ENCODE measurements at regions not wholly inside any gene's neighbourhood (a gene's known extent, or its start where the extent isn't known, plus 50 kb on each side); places are given as distances from the start of the nearest gene placed in this dataset.

DNA sequence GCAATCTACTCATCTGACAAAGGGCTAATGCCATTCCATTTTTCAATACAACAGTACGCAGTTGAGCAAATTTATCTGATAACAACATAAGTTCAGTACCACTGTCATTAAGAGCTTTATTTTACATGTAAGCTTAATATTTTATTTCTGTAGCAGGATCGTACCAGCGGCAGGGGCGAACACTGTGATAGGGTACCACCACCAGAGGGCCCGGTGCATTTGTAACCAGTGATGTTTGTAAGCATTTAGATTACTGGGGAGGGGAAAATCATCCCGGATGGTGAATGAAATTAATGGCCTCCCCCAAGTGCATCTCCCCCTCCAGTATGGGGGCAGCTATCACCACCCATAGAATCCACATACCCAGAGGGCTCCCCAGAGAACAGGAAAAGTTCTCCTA is 179.0 kb downstream of the ADGRA3 start:
- no peak for DNase-seq (ENCODE audit: low read depth)

DNA sequence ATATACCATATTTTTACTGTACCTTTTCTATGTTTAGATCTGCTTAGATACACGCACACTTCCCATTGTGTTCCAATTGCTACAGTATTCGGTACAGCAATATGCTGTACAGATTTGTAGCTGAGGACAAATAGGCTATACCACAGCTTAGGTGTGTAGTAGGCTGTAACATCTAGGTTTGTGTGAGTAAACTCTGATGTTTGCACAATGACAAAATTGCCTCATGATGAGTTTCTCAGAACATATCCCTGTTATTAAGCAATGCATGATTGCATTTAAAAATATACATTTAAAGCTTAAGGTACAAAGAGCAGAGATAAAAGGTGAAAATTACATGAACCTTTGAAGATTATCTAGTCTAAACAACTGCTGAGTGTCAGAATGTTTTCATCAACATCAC is 181.7 kb downstream of the ADGRA3 start:
- DNase-seq (ENCODE audit: low read depth): no peak

DNA sequence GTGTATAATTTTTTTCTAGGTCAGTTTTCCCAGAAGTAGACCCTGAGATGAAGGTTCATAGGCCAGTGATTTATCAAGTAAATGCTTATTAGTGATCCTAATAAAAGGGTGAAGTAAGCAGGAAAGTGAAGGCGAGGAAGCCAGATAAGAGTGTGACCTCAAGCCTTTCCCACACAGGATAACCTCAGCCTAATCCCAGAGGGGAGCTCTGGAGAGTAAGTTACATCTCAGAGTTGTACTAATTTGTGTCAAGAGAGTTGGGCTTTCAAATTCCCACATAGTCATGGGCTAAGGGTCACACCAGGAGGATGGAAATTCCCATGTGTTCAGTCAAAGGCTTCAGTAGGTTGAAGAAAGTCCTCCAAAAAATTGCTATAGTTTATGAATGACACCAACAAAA is 191.4 kb downstream of the ADGRA3 start:
- DNase-seq (ENCODE audit: low read depth): no peak

DNA sequence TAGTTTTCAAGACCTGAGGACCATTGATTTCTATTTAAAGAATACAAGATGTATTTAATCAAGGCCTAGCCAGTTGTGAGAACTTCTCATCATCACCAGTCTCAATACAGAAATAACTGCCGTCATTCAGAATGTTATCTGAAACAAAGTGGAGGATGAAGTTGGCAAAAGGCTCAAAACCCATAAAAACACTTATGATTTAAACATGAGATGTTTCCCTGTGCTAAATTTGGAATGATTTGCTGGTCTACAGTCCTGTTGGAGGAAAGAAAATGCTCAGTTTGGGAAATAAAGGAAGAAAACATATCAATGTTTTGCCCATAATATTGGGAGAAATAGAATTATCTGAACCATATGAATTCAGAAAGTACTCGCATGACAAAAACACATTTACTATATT is 192.2 kb downstream of the ADGRA3 start:
- no peak for DNase-seq (ENCODE audit: low read depth)

DNA sequence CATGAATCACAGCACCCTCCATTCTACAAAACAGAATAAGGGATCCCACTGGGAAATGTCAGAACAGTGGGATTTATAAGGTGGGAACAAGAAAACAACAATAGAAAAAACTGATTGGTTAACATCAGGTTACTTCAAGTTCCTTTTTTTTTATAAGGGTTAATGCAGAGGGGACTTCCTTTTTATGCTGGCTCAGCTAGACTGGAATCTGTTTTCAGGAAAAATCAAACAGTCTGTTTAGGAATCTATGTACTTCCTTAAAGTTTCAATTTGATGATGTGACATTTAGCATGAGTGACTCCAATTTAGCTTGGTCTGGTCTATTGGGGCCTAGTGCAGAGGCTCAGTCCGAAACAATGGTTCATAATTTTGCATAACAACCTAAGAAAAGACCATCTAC is 192.9 kb downstream of the ADGRA3 start:
- no peak for DNase-seq (ENCODE audit: low read depth)

DNA sequence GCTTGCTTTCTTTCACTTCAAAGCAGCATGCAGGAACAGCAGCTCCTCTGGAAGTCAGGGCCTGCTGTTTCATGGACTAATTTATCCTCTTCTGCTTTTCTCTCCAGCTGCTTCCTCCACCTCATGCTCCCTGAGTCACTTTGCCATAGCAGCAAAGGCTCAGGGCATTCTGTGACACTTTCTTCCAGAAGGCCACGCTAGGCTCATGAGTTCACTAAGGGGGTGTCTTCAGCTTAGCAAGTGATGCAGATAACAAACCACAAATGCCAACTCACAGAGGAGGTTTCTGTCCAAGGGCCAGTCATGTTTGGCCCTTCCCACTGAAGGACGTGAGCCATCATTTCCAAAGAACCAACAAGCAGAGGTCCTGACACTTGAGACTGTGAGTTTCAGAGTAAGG is 200.2 kb downstream of the ADGRA3 start:
- peak; percentile 34 for DNase-seq (ENCODE audit: low read depth)

DNA sequence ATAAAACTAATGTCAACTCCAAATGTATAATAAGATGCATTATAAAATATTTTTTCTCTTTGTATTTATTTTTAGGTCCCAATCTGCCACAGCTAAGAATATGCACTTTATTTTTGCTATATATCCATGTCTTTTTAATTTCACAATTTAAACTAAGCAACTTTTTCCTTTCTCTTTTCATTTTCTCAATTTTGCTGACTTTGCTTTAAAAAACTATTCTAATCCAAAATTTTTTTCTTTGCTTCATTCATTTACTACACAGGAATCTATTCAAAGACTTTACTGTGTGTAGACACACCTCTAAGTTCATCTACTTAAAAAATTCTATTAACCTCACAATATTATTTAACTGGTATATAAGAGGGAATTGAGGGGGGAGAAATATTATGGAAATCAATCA is 201.9 kb downstream of the ADGRA3 start:
- DNase-seq (ENCODE audit: low read depth): no peak

DNA sequence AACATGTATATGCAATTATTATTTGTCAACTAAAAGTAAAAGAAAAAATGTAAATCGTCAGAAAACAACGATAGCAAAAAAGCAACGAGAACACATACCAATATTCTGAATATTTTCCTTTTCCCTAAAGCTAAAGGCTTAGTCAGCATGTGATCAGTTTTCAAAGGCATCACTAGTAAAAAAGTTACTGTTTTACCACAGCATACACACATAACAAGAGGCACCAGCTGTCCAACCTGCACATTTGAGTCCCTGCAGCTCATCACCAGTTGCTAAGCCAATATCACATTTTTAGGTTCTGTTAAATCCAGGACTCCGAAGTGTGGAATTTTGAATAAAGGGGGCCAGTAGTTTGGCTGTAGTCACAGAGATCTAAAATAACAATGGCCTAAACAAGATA is 203.8 kb downstream of the ADGRA3 start:
- DNase-seq (ENCODE audit: low read depth): peak; percentile 30

DNA sequence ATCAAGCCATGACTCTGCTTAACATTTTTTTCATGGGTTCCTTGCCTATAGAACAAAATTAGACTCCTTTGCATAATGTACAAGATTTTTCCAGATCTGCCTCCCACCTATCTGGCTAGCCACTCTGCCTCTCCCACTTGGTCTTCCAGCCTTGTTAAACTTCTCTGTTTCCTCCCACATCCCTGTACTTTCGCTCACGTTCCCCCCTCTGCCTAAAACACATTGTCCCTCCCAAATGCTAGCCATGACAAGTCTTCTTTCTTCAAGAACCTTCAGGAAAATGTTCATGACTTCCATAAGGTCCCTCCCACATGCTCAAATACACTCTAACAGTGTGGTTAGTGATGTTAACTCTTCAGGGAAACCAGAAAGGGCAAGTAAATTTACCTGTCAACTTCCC is 214.6 kb downstream of the ADGRA3 start:
- DNase-seq (ENCODE audit: low read depth): no peak

DNA sequence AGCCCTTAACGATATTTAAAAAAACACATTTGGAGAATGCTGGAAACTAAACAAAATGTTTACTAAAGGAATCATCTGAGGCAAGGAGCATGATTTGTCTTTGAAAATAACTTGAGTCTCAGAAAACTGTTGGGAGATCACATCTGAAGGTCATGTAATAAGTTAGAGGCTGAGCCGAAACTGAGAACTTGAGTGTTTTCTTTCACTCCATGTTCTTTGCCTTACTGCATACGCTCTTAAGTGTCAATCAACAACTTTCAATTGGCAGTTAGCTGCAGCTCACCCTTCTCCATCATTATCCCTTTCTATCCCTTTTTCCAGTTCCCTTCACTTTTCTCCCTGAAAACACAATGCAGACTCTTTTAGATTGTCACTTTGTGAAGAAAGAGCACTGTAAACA is 216.2 kb downstream of the ADGRA3 start:
- DNase-seq (ENCODE audit: low read depth): no peak

DNA sequence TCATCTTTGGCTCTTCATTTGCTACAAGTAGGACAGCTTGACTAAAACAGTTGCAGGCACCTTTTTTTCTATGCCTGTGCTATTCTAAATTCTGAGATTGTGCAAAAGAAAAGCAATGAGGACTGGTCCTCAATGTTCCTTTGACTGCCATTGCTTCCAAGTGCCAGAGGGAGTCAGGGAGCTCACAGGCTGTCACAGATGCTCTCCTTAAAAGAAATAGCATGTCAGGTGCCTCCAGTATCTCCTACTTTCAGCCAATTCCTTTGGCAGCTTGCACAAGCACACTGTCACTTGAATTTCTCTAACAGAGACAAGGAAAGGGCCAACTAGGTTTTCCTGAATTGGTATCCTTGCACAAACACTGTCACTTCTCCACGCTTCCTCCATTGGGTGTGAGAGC is 228.2 kb downstream of the ADGRA3 start:
- no peak for DNase-seq (ENCODE audit: low read depth)

DNA sequence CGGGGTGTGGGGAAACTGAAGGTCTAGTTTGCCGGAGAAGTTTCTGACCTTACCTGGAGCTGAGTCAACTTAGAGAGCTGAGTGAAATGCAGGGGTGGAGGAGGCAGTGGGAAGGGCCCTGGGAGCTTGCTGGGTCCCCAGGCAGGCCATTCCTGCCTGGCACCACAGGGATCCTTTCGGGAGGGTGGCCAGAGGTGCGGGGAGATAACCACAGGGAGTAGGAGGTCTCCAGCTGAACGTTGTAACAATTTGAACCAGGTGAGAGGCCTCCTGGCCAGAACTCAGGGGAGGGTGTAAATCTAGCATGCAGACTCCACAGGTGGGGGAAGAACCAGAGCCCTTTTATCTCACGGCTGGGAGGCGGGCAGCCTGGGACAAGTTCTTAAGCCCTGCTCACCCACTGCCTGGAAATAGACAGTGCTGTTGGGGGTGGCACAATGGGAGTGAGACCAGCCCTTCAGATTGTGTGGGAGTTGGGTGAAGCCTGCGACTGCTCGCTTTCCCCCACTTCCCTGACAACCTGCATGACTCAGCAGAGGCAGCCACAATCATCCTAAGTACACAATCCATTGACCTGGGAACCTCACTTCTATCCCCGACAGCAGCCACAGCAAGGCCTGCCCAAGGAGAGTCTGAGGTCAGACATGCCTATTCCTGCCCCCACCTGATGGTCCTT is 247.4 kb downstream of the ADGRA3 start:
- DNase-seq (ENCODE audit: low read depth): no peak

DNA sequence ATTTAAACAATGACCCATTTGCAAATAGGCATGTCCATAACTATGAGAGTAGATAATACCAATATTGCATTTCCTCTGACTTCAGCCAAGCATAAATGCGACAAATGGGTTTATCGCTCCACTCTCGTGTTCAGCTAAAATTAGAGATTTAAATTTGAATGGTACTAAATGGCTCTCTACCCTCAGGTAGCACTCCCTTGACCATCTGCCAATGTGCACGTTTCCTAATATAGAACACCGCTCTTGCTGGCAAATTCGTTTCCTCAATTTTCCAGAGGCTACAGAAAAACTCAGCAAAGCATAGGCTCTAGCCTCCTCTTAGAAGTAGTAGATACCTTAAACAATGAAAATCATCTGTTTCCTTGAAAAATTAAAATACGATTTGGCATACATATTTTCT is 251.6 kb downstream of the ADGRA3 start:
- no peak for DNase-seq (ENCODE audit: low read depth)

DNA sequence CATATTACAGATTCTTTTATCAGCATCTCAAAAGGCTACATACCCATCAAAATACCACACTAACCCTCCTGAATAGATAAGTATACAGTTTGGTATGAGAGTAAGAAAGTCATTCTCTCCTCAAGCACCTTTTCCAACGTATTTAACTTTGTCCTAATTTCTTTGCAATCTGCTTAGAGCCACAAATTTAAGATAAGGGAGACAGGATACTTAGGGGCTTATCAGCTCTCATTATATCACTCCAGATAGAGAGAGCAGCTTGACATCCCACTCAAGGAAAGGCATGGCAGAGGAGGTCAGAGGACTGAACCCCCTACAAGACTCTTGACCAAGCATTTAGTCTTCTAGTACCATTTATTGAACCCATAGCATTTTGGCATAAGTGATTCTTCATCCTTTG is 262.4 kb downstream of the ADGRA3 start:
- no peak for DNase-seq (ENCODE audit: low read depth)

DNA sequence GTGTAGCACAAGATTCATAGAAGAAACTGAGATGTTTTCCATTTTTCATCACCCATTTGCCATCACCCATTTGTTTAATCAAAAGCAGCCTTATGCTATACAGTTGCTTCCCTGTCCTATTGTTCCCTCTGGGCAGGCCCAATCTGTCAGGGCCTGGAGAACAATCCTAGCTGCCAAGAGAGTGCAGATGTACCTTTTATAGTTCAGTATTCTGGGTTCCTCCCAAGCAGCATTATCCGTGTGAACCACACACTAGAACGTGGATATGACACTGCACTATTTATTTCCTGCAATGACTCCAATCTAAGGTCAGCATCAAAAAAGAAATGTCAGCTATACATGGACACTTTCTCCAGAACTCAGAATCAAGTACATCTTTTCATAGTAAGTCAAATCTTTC is 269.0 kb downstream of the ADGRA3 start:
- no peak for DNase-seq (ENCODE audit: low read depth)

DNA sequence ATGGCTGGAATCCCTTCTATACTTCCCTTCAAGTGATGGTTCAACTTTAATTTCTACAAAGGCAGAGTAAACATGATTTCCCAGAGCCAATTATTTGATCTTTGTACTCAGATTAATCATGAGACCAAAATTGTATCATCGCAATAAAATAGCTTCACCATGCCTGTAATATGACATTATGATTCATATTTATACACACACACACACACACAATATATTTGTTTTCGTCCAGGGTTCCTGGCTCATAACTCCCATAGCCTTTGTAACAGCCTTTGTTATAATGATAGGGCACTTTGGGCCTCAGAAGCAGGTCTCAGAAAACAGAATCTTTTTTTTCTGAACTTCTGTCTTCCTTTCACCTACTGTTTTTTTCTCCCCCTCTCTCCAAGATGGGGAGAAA is 270.6 kb downstream of the ADGRA3 start:
- no peak for DNase-seq (ENCODE audit: low read depth)

DNA sequence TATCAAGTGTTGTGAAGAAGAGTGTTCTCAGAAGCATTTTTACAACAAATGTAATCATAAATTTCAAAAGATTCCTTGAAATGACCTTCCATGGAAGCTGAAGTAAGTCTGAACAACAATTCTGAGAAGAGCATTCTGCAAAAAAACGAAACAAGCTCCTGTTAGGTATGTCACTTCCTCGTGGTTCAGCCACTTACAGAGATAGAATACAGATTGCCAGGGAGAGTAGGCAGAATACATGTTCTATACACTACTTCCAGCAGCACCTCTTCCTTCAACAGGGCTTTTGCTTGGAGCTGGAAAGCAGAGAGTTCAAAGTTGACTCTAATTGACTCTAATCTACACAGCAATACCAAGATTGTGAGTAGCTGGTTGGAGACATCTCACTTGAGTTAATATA is 274.5 kb downstream of the ADGRA3 start:
- no peak for DNase-seq (ENCODE audit: low read depth)

DNA sequence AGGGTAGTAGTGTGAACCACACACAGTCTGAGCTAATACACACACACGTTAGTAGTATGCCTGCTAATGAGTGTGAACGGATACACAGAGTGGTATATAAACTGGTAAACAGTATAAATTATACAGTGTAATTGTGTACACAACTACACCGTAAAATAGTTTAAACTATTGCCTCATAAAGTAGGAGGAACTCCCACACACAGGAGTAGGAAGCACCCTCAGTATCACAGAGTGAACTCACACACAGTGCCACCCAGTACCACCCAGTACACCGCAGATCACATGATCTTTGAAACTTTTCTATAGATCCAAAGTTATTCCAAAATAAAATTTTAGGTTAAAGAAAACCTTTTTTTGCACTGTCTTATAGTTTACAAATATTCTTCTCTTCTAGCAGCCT is 275.1 kb downstream of the ADGRA3 start:
- no peak for DNase-seq (ENCODE audit: low read depth)

DNA sequence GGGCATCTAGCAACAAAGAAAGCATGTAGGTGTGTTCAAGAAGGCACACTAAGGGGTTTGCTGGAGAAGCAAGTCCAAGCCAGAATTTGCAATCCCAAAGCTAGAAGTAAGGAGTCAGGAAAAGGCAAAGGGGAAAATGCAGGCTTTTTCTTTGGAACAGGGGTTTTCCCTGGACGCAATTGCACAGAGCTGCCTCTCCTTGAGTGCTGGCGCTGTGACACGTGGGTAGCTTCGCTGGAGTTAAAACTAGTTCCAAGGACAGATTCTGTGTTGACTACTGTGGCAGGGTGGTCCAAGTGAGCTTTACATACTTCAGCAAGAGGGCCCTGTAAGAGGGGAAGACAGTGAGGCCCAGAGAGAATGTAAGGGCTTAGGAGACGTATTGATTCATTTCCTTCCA is 277.1 kb downstream of the ADGRA3 start:
- DNase-seq (ENCODE audit: low read depth): peak; percentile 4

DNA sequence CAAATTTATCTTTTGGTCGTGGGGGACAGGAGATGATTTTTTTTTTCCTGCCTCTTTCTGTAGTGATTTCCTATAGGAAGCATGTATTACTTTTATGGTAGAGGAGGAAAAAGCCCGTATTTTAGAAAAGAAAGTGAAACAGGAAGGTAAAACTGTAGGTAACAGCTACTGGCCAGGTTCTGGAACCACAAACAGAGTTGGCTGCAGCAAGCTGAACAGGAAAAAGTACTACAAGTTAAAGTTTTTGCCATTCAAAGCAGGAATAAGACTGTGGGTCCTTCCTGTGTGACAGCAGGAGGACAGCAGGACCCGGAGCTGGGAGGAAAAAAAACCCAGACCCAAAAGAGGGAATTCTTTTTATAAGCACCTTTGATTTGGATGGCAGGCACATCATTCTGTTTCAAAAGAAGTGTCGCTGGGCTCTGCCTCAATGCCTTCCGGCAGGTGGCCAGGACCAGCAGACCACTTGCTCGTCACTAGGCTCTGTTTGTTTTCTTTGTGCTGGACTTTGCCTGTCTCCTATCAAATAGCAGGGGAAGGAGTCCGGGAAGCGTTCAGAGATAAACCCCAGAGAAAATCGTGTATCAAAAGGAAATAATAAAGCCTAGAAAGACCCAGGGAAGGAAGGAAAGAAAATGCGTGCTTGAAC is 277.9 kb downstream of the ADGRA3 start:
- peak; percentile 9 for DNase-seq (ENCODE audit: low read depth)

DNA sequence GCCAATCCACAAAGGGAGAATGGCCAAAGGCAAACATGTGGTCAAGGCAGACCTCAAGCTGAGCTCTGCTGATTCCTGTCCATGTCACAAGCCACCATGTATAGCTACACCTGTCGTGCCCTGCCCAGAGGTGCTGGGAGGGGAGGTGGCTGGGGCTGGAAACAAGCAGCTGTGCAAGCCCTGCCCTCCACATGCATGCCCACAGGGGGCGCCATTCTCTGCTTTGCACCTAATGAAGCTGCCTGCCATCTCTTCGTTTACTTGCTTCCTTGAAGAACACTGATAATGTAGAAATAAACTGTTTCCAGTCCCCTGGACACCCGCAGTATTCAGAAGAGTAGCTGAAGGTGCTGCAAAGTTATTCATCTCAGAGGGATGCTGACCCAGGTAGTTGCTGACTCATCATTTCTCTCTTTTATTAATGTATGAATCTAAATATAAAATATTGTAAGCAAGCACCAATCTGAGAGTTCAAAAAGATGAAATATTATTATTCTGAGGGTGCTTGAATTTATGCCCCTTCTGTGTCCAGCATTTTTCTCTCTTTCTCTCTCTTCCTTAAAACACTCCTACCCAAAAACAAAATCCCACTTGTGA is 278.6 kb downstream of the ADGRA3 start:
- peak; percentile 41 for DNase-seq (ENCODE audit: low read depth)

DNA sequence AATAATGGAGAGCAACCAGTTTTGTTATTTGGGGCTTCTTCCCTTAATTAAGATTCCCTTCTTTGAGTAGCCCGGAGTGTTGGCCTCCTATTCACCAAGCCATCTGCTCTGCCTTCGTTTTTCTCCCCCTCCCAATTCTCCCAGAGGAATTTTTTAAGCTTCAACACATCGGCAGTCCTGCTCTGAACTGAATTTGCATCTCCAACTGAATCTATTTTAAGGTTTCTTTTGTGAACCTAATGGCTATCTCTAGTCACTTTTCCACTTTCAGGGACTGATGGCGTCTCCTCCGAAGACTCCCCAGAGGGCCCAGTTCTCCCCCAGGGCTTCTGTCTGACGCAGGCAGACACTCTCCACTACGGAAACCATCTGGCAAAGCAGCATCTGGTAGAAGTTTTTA is 280.2 kb downstream of the ADGRA3 start:
- no peak for DNase-seq (ENCODE audit: low read depth)

DNA sequence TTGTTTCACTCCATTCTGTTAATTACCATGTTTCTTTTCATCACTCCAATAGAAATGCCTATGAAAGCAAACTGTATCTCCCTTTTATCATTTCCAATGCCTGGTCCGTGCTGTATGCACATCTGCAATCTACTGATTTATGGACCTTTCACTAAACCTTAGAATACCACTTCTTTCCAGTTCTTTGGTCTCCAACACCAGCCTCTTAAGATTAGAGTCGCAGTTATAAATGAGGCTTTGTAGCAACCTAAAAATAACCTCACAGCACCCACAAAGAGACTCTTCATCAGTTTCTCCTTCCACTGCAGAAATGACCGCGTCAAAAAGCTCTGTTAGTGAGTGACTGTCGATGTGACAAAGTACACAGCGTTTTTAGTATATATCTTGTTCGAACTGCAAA is 282.6 kb downstream of the ADGRA3 start:
- no peak for DNase-seq (ENCODE audit: low read depth)
